Stromal cell of bone marrow (primary cell): ENCODE measurements at regions not wholly inside any gene's neighbourhood (a gene's known extent, or its start where the extent isn't known, plus 50 kb on each side); places are given as distances from the start of the nearest gene placed in this dataset.

Experiments used
- DNase-seq: peaks from one replicate; pipeline ENCODE4 v3.0.0-alpha.2; 2012; ENCODE audit warnings: low read depth

DNA sequence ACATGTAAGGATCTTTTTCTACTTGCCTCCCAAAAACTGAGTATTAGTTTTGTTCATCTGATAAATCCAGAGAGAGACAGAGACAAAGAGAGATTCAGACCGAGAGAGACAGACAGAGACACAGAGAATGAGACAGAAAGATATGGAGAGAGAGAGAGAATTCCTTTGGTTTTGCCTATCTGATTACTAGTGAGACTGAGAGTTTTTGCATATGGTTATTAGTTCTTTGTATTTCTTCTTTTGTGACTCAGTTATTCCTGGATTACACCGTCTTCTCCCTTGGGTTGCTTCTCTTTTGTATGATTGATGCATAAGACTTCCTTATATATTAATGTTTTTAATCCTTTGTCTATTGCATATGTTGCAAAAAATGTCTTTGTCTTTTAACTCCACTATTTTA is 91.2 kb upstream of the SPATA31C2 start:
- DNase-seq, result no peak

- DNase-seq, result no peak
Measured at GRCh38 chr9:88224938-88225337, 86.7 kb upstream of the SPATA31C2 start.

- DNase-seq, result no peak
Measured at GRCh38 chr9:88221105-88221504, 82.8 kb upstream of the SPATA31C2 start.

- DNase-seq, result no peak
Measured at GRCh38 chr9:88220652-88221051, 82.4 kb upstream of the SPATA31C2 start.

GRCh38 chr9:88219601-88220000 is 81.3 kb upstream of the SPATA31C2 start:
- peak; percentile 13 for DNase-seq

DNA sequence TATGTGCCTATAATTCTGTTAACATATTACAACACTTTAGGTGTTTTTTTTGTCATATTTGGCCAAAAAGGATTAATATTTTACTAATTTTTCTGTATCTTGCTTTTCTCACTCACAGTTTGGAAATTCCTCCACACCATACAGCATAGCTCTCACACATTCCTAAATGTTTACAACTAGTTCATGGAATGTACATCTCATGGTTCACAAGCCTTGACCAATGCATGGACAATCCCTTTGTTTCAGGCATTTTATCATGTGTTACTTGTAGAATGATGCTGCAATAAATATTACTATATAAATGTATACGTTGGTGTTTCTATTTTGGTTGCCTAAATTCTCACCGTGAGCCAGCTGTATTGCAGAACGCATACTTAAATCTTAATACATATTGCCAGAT is 80.5 kb upstream of the SPATA31C2 start:
- DNase-seq, result no peak

GRCh38 chr9:88216126-88216995 is 78.1 kb upstream of the SPATA31C2 start:
- no peak for DNase-seq

DNA sequence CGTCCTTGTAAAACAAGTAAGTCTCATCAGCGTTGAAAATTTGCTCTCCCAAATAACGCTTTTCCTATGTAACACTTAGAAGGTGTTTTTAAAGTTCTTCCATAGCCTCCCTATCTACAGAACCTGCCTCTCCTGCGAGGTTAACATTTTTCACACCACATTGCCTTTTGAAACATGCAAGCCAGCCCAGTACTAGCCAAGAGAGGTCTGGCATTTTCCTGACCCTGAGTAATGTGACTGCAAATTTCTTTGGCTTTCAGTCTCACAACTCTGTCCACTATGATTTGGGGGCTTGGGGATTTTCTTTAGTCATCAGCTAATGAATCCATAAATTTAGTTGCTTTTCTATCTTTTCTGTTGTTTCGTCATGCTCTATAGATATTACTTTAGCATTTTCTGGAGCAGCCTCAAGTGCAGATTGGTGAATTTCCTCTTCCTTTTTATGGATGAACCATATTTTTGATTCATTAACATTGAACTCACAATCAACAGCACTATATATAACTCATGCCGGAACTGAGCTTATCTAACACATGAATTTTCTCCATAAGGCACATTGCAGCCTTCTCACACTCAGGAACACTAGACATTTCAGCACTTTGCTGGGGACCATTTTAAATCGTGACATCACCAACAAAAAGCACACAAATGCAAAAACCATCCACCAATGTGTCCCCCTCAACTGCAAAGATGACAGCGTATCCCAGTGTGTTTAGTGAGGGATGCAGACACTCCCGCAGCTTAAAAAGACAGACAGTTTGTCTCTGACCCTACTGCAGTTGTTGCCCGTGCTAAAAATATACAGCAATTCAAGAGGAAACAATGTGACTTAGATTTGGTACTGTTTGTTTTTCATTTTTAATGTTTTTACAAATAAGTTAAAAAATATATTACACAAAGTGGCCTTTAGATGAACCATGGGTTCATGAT is 77.2 kb upstream of the SPATA31C2 start:
- DNase-seq, result no peak

- no peak for DNase-seq
Measured at GRCh38 chr9:88202321-88202720, 64.0 kb upstream of the SPATA31C2 start.

- DNase-seq, result peak; percentile 33
Measured at GRCh38 chr9:88198341-88198807, 60.1 kb upstream of the SPATA31C2 start.

DNA sequence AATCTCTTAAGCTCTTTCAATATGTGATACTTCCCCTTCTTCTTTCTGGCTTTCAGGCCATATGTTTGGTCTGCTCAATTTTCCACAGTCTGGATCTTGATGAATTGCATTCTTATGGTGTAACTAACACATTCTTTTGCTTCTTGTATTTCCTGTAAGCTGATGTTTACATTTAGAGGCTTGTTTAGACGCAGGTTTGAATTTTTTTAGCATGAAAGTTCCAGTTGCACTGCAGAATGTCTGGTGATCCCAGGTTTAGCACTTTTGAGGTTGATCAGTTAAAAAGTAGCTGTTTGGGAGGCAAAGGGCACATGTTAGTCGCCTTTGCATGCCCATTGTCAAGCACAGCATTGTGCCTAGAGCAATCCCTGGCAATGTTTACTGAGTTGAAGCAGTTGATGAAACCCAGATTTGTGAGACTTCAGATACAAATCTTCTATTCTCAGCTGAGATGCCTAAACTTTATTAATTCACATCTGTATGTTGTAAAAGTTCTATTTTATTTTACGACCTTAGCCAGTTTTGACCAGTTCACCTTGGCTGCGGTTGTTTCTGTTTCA is 59.6 kb upstream of the SPATA31C2 start:
- no peak for DNase-seq

GRCh38 chr9:88197016-88197415 is 58.7 kb upstream of the SPATA31C2 start:
- DNase-seq, result peak; percentile 47

DNA sequence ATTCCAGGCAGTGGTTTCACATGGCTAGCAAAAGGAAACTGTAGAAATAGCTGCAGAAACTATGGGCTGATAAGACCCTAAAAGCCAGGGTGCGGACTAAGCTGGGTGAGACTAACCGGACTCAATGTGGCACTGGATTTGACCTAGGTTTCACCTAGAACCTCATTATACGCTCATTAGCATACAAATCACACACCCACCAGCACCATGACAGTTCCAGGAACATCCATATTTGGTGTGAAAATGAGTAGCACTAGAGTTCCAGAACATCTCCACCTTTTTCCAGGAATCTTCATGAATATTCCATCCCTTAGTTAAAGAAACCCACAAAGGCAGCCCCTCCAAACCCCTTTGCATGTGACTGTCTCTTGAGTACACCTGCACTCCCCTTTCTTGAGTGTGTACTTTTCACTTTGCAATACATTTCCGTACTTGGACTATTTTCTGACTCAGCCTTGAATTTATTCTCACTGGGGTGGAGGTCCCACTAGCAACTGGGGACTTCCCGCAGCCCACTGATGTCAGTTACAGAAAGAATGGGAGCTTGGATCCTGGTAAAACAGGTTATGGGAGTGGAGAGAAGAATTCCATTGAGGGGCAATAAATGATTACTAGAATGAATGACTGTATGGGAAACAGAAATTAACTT is 58.0 kb upstream of the SPATA31C2 start:
- no peak for DNase-seq

GRCh38 chr9:88193766-88194165 is 55.5 kb upstream of the SPATA31C2 start:
- DNase-seq, result no peak

DNA sequence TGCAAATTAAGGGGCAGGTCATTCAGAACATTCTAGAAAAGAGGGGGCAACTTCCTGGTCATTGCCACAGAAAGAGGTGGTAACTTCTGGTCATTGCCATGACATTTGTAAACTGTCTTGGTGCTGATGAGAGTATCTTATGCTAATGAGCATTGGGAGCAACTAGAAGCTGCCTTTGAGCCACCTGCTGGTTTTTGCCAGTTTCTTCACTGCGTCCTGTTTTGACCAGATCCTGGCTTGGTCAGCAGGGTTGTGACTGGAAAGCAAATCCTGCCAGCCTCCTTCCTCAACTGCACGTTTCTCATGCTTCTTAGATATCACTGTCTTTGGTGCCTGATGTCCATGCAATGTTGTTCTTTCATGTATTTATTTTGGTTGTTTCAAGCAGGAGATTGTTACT is 53.2 kb upstream of the SPATA31C2 start:
- DNase-seq, result no peak

GRCh38 chr9:88189371-88189770 is 51.1 kb upstream of the SPATA31C2 start:
- DNase-seq, result no peak
